Right kidney (tissue), 1 donor: ENCODE measurements at regions not wholly inside any gene's neighbourhood (a gene's known extent, or its start where the extent isn't known, plus 50 kb on each side); places are given as distances from the start of the nearest gene placed in this dataset.
A peak's percentile ranks its signal among the peaks of the same experiment; 100 is the strongest.
"Not testable (repeated sequence)": the region's sequence is repeated elsewhere in the genome, so short reads cannot be mapped to it uniquely, and the experiment has no call there.

Source experiments
- DNase-seq: peaks from one replicate; pipeline ENCODE4 v3.0.0-alpha.2; 2016

GRCh38 chr4:110849461-110849860 is 226.6 kb upstream of the PITX2 start:
- no peak for DNase-seq

- DNase-seq = peak; percentile 26
Measured at GRCh38 chr4:110850461-110851442, 227.9 kb upstream of the PITX2 start.

GRCh38 chr4:110851989-110852388 is 229.1 kb upstream of the PITX2 start:
- no peak for DNase-seq

- no peak for DNase-seq
Measured at GRCh38 chr4:110852793-110853192, 229.9 kb upstream of the PITX2 start.

GRCh38 chr4:110853242-110853641 is 230.4 kb upstream of the PITX2 start:
- DNase-seq = no peak

GRCh38 chr4:110854021-110854678 is 231.3 kb upstream of the PITX2 start:
- DNase-seq = no peak

GRCh38 chr4:110860125-110860524 is 237.2 kb upstream of the PITX2 start:
- DNase-seq = no peak

- no peak for DNase-seq
Measured at GRCh38 chr4:110860901-110861300, 238.0 kb upstream of the PITX2 start.

GRCh38 chr4:110865611-110866259 is 242.9 kb upstream of the PITX2 start:
- DNase-seq = no peak

- DNase-seq = no peak
Measured at GRCh38 chr4:110867251-110867960, 244.5 kb upstream of the PITX2 start.

- no peak for DNase-seq
Measured at GRCh38 chr4:110867981-110868720, 245.3 kb upstream of the PITX2 start.

- DNase-seq = no peak
Measured at GRCh38 chr4:110869114-110869513, 246.2 kb upstream of the PITX2 start.

GRCh38 chr4:110869862-110870572 is 247.1 kb upstream of the PITX2 start:
- no peak for DNase-seq

- DNase-seq = not testable (repeated sequence)
Measured at GRCh38 chr4:110876214-110876613, 253.3 kb upstream of the PITX2 start.

- no peak for DNase-seq
Measured at GRCh38 chr4:110876866-110877265, 254.0 kb upstream of the PITX2 start.

GRCh38 chr4:110877778-110878370 is 255.0 kb upstream of the PITX2 start:
- DNase-seq = no peak

- no peak for DNase-seq
Measured at GRCh38 chr4:110878413-110878812, 255.5 kb upstream of the PITX2 start.

GRCh38 chr4:110878956-110879355 is 256.1 kb upstream of the PITX2 start:
- no peak for DNase-seq

- DNase-seq = no peak
Measured at GRCh38 chr4:110886270-110886669, 263.4 kb upstream of the PITX2 start.

- DNase-seq = no peak
Measured at GRCh38 chr4:110886856-110887255, 264.0 kb upstream of the PITX2 start.

- no peak for DNase-seq
Measured at GRCh38 chr4:110897784-110898183, 274.9 kb upstream of the PITX2 start.
